ENCODE measurements at regions not wholly inside any gene's neighbourhood (a gene's known extent, or its start where the extent isn't known, plus 50 kb on each side); places are given as distances from the start of the nearest gene placed in this dataset.

DNA sequence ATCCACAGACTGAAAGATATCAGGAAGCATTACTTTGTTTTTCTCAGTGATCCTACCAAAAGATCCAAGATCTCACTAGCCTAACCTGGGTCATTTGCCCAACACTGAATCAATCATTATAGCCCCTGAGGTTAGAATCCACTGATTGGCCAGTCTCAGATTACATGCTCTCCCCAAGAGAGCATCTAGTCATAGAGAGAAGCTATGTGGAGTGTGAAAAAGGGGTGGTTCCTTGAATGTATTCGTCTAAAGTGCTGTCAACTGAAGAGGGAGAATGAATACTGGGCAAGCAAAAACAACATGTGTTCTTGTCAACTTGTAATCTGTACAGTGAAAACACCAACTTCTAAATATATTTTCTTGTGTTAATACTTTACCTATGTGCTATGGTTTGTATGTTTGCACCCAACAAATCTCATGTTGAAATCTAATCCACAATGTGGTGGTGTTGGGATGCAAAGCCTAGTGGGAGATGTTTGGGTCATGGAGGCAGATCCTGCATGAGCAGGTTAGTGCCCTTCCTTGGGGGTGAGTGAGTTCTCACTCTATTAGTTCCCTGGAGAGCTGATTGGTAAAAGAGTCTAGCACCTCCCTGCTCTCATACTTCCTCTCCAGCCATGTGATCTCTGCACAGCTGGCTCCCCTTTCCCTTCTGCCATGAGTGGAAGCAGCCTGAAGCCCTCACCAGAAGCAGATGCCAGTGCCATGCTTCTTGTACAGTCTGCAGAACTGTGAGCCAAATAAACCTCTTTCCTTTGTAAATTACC lies 60.3 kb upstream of the PJA2 start:
- DNase-seq (ENCODE audit: low read depth in 2 of 2): no peak

DNA sequence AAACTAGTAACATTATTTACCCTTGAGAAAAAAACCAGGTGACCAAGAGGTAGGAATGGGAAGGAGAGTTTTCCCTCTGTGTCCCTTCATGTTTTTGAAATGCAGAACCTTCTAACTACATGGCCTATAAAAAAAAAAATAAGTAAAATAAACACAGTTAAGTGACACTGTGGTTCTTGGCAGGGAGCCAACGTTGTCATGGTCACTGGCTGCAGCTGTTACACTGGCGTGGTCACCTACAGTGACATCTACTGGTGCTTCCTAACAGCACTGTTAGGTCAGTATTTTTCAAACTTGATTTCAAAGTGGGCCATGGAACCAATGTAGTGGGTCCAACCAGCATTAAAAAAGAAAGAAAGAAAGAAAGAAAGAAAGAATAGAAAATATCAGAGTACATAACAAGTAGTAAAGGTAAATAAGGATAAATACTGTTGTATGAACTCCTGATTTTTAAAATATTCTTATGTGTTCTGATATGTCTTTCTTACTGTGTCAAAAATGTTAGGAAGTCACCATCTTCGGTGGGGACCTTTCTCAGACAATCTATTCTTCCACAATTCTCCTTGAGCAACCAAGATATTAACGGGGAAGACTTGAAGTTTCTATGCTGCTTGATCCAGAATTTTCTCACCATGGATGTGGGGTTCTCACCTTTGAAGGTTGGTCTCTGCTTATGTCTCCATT lies 59.1 kb upstream of the PJA2 start:
- DNase-seq (ENCODE audit: low read depth in 2 of 2): peak; percentile 32 to 65

DNA sequence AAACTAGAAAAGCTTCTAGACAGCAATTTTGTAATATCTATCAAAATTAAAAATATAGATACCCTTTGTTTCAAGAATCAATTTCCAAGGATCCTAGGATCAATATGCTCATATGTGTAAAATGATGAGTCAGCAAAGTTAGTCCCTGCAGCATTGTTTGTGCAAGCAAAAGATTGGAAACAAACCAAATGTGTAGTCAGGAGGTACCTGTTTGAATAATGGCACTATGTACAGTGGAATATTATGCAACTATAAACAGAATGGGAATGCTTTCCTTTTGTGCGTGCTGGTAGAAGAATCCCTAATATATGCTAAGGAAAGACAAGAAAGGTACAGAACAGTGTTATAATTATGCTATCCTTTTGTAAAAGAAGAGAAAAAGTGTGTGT lies 58.5 kb upstream of the PJA2 start:
- no peak for DNase-seq (ENCODE audit: low read depth in 2 of 2)

DNA sequence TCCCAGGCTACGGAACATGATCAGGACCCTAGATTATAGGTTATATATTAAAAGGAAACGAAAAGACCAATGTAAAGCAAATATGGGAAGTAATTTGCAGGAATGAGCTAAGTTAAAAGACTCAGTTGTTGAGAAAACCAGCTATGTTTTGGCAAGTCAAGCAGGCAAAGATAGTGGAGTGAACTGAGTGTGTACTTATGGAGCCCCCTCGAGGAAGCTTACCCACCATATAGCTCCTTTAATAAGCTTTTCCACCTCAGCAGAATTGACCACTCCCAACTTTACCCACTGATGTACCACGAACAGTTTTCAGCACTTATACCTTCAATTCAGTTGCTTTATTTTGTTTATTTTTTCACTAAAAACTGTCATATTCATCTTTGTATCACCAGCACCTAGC lies 57.3 kb upstream of the PJA2 start:
- DNase-seq (ENCODE audit: low read depth in 2 of 2): no peak

Data from activated CD4-positive, alpha-beta T cell treated with anti-CD3 and anti-CD28 coated beads for 24 hours (primary cell).